ENCODE measurements at regions not wholly inside any gene's neighbourhood (a gene's known extent, or its start where the extent isn't known, plus 50 kb on each side); places are given as distances from the start of the nearest gene placed in this dataset.

DNA sequence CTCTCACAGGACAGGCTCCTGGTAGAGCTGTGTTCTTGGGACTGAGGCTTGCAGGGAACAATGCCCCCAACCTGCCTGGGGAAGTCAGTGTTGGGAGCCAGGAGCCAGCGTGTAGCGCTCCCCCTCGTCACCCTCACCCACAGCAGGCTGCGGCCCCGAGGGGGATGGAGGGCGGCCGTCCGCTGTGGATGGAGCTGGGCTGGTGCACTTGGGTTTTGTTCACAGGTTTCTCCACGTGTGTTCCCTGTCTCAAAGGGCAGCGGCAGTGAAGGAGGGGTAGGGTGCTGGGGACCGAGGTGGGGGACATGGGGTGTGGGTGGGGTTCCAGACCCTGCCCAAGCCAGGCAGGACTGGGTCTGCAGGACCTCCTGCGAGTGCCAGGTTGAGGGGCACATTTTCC, 69.1 kb downstream of the RGS12 start:
- ATAC-seq = no peak
- TF ChIP-seq ZNF8 (CRISPR knock-in tag; IDR thresholded peaks at IDR 0.05) (no peak), ZNF565 (CRISPR knock-in tag; conservative IDR thresholded peaks at IDR 0.05; ENCODE audit: low read depth) (no peak), CSDC2 (CRISPR knock-in tag; IDR thresholded peaks at IDR 0.05) (no peak), ZNF70 (CRISPR knock-in tag; IDR thresholded peaks at IDR 0.05) (no peak), ISL1 (CRISPR knock-in tag; IDR thresholded peaks at IDR 0.05) (no peak), BACH2 (CRISPR knock-in tag; IDR thresholded peaks at IDR 0.05; ENCODE audit: borderline replicate concordance) (no peak)
- TF ChIP-seq, protein P1, sequence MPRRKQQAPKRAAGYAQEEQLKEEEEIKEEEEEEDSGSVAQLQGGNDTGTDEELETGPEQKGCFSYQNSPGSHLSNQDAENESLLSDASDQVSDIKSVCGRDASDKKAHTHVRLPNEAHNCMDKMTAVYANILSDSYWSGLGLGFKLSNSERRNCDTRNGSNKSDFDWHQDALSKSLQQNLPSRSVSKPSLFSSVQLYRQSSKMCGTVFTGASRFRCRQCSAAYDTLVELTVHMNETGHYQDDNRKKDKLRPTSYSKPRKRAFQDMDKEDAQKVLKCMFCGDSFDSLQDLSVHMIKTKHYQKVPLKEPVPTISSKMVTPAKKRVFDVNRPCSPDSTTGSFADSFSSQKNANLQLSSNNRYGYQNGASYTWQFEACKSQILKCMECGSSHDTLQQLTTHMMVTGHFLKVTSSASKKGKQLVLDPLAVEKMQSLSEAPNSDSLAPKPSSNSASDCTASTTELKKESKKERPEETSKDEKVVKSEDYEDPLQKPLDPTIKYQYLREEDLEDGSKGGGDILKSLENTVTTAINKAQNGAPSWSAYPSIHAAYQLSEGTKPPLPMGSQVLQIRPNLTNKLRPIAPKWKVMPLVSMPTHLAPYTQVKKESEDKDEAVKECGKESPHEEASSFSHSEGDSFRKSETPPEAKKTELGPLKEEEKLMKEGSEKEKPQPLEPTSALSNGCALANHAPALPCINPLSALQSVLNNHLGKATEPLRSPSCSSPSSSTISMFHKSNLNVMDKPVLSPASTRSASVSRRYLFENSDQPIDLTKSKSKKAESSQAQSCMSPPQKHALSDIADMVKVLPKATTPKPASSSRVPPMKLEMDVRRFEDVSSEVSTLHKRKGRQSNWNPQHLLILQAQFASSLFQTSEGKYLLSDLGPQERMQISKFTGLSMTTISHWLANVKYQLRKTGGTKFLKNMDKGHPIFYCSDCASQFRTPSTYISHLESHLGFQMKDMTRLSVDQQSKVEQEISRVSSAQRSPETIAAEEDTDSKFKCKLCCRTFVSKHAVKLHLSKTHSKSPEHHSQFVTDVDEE (CRISPR knock-in tag; IDR thresholded peaks at IDR 0.05) = no peak
- TF ChIP-seq, protein P2, sequence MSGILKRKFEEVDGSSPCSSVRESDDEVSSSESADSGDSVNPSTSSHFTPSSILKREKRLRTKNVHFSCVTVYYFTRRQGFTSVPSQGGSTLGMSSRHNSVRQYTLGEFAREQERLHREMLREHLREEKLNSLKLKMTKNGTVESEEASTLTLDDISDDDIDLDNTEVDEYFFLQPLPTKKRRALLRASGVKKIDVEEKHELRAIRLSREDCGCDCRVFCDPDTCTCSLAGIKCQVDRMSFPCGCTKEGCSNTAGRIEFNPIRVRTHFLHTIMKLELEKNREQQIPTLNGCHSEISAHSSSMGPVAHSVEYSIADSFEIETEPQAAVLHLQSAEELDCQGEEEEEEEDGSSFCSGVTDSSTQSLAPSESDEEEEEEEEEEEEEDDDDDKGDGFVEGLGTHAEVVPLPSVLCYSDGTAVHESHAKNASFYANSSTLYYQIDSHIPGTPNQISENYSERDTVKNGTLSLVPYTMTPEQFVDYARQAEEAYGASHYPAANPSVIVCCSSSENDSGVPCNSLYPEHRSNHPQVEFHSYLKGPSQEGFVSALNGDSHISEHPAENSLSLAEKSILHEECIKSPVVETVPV (CRISPR knock-in tag; IDR thresholded peaks at IDR 0.05) = no peak

DNA sequence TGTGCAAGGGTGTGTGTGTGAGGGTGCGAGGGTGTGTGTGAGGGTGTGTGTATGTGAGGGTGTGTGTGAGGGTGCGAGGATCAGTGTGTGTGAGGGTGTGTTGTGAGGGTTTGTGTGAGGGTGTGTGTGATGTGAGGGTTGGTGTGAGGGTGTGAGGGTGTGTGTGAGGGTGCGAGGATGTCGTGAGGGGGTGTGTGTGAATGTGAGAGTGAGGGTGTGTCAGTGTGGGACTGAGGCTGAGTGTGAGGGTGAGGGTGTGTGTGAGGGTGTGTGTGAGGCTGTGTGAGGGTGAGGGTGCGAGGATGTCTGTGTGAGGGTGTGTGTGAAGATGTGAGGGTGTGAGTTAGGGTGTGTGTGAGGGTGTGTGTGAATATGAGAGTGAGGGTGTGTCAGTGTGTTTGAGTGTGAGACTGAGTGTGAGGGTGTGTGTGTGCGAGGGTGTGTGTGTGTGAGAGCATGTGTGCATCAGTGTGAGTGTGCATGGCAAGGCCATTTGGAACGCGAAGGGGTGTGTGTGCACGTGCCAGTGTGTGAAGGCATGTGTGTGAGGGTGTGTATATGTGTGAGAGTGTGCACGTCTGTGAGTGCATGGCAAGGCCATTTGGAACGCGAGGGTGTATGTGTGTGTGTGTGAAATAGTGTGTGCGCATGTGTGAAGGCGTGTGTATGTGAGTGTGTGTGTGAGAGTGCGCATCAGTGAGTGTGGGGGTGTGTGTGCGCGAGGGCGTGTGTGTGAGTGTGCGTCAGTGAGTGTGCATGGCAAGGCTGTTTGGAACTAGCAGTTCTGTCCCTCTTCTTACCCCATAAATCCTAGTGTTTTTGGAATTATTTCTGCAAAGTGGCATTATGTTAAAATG, 69.8 kb downstream of the RGS12 start:
- no peak for ATAC-seq
- TF ChIP-seq, protein P3, sequence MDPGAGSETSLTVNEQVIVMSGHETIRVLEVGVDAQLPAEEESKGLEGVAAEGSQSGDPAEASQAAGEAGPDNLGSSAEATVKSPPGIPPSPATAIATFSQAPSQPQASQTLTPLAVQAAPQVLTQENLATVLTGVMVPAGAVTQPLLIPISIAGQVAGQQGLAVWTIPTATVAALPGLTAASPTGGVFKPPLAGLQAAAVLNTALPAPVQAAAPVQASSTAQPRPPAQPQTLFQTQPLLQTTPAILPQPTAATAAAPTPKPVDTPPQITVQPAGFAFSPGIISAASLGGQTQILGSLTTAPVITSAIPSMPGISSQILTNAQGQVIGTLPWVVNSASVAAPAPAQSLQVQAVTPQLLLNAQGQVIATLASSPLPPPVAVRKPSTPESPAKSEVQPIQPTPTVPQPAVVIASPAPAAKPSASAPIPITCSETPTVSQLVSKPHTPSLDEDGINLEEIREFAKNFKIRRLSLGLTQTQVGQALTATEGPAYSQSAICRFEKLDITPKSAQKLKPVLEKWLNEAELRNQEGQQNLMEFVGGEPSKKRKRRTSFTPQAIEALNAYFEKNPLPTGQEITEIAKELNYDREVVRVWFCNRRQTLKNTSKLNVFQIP (CRISPR knock-in tag; IDR thresholded peaks at IDR 0.05; ENCODE audit: borderline replicate concordance, low read depth) = no peak
- no peak for TF ChIP-seq ZNF70 (CRISPR knock-in tag; IDR thresholded peaks at IDR 0.05)
- TF ChIP-seq, protein P2 (CRISPR knock-in tag; IDR thresholded peaks at IDR 0.05) = no peak
- no peak for TF ChIP-seq ZFP30 (CRISPR knock-in tag; IDR thresholded peaks at IDR 0.05)
- TF ChIP-seq PPARA (CRISPR knock-in tag; IDR thresholded peaks at IDR 0.05; ENCODE audit: borderline replicate concordance) = no peak

DNA sequence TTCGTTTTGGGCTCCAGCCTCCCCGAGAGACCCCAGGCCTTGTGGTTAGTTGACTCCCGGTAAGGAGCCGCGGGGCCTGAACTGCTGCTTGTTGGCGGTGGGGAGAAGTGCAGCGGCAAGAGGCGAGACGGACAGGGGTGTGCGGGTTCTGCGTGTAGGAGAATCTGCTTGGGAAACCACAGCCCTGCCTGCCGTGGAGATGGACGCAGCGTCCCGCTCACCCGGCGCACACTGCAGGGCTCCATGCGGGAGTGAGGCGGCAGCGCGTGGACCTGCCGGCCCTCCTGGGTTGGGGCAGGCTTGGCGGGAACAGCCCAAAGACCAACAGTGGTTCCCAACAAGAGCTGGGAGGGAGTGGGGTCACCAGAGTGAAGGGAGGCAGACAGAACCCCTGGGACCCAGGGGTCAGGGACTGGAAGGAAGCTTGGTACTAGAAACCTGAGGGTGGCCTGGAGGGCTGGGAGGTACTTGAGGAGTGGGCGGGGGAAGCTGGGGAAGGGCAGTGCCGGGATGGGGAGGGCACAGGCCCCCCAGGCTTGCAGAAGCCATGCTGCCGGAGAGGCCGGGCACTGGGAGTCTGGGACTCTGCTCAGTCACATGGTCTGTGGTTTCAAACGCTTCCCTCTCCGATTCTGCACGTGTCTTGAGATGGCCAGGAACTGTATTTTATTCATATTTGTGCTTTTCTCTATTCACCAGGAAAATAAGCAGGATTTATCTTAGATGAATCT, 70.8 kb downstream of the RGS12 start:
- ATAC-seq = no peak
- TF ChIP-seq ARNTL (CRISPR knock-in tag; IDR thresholded peaks at IDR 0.05; ENCODE audit: borderline replicate concordance, low read depth) (no peak), CSDC2 (CRISPR knock-in tag; IDR thresholded peaks at IDR 0.05) (no peak), GLIS3 (CRISPR knock-in tag; IDR thresholded peaks at IDR 0.05) (no peak), ZFP3 (CRISPR knock-in tag; IDR thresholded peaks at IDR 0.05) (no peak)
- TF ChIP-seq, protein P4, sequence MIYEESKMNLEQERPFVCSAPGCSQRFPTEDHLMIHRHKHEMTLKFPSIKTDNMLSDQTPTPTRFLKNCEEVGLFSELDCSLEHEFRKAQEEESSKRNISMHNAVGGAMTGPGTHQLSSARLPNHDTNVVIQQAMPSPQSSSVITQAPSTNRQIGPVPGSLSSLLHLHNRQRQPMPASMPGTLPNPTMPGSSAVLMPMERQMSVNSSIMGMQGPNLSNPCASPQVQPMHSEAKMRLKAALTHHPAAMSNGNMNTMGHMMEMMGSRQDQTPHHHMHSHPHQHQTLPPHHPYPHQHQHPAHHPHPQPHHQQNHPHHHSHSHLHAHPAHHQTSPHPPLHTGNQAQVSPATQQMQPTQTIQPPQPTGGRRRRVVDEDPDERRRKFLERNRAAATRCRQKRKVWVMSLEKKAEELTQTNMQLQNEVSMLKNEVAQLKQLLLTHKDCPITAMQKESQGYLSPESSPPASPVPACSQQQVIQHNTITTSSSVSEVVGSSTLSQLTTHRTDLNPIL (CRISPR knock-in tag; IDR thresholded peaks at IDR 0.05; ENCODE audit: low read depth) = no peak

DNA sequence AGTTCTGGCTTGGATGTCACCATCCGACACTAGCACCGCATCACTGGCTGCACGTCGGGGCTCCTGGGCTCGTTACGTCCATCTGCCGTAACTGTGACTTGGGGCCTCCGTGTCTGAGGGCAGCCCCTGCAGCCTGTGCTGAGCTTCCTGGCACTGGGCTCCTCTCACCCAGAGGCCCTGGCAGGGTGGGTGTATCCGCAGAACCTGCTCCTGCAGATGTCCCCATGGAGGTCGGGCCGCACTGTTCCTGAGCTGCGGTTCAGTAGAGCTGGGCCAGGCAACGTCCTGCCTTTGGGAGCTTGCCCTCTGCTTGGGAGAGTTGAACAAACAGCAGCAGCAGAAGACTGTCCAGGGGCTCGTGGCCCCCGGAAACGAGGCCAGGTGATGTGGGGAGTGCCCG, 71.4 kb downstream of the RGS12 start:
- ATAC-seq = no peak
- TF ChIP-seq ZNF70 (CRISPR knock-in tag; IDR thresholded peaks at IDR 0.05) (no peak), RARB (CRISPR knock-in tag; IDR thresholded peaks at IDR 0.05) (no peak), TCF4 (CRISPR knock-in tag; IDR thresholded peaks at IDR 0.05; ENCODE audit: borderline replicate concordance) (no peak), ARNTL (CRISPR knock-in tag; IDR thresholded peaks at IDR 0.05; ENCODE audit: borderline replicate concordance, low read depth) (no peak), PPARA (CRISPR knock-in tag; IDR thresholded peaks at IDR 0.05; ENCODE audit: borderline replicate concordance) (no peak)
- TF ChIP-seq, protein P1 (CRISPR knock-in tag; IDR thresholded peaks at IDR 0.05) = no peak
- TF ChIP-seq, protein P5, sequence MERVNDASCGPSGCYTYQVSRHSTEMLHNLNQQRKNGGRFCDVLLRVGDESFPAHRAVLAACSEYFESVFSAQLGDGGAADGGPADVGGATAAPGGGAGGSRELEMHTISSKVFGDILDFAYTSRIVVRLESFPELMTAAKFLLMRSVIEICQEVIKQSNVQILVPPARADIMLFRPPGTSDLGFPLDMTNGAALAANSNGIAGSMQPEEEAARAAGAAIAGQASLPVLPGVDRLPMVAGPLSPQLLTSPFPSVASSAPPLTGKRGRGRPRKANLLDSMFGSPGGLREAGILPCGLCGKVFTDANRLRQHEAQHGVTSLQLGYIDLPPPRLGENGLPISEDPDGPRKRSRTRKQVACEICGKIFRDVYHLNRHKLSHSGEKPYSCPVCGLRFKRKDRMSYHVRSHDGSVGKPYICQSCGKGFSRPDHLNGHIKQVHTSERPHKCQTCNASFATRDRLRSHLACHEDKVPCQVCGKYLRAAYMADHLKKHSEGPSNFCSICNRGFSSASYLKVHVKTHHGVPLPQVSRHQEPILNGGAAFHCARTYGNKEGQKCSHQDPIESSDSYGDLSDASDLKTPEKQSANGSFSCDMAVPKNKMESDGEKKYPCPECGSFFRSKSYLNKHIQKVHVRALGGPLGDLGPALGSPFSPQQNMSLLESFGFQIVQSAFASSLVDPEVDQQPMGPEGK (CRISPR knock-in tag; IDR thresholded peaks at IDR 0.05; ENCODE audit: borderline replicate concordance) = no peak
